HG02642 (cell line): ENCODE measurements at regions not wholly inside any gene's neighbourhood (a gene's known extent, or its start where the extent isn't known, plus 50 kb on each side); places are given as distances from the start of the nearest gene placed in this dataset.
"Not testable (repeated sequence)": the region's sequence is repeated elsewhere in the genome, so short reads cannot be mapped to it uniquely, and the experiment has no call there.

Source experiments
- ATAC-seq: cut with Tn5 transposase; IDR thresholded peaks from one replicate; pipeline ENCODE4 v1.9.1; 2021; ENCODE audit warnings: mild to moderate bottlenecking; ENCODE audit not compliant: unreplicated experiment, poor library complexity

- ATAC-seq, result not testable (repeated sequence)
Observed at GRCh38 chr9:42862465-42862864, 679.0 kb downstream of the SPATA31A6 start.
